ENCODE measurements at regions not wholly inside any gene's neighbourhood (a gene's known extent, or its start where the extent isn't known, plus 50 kb on each side); places are given as distances from the start of the nearest gene placed in this dataset.

DNA sequence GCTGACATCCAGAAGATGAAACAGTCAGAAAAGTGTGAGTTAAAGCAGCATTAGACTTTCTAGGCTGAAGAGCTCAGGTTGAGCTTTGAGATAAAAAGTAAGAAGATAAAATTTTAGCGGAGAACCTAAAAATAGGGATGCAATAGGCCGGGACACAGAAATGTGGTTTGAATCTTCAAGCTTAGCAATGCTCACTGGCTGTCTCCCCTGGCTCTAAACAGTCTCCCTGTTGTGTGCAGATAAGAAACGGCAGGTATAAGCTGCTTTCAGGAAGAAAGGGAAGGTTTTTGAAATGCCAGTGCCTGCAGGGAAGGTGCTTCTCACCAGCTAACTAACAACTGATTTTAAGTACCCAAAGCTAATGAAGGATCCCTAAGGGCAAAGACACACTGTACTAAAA, 718.7 kb upstream of the SGO1 start:
- no peaks in the 10 kb centered on the region for H3K9me3 Mint-ChIP-seq
- H3K27ac Mint-ChIP-seq (ENCODE audit: unreplicated experiment): no peak overlapping the region
- H3K36me3 Mint-ChIP-seq (ENCODE audit: low read depth): no peaks in the 10 kb centered on the region
- no peak overlapping the region for H3K4me3 Mint-ChIP-seq
- H3K27me3 Mint-ChIP-seq (ENCODE audit: low read depth): no peaks in the 10 kb centered on the region
- TF ChIP-seq, protein P1, sequence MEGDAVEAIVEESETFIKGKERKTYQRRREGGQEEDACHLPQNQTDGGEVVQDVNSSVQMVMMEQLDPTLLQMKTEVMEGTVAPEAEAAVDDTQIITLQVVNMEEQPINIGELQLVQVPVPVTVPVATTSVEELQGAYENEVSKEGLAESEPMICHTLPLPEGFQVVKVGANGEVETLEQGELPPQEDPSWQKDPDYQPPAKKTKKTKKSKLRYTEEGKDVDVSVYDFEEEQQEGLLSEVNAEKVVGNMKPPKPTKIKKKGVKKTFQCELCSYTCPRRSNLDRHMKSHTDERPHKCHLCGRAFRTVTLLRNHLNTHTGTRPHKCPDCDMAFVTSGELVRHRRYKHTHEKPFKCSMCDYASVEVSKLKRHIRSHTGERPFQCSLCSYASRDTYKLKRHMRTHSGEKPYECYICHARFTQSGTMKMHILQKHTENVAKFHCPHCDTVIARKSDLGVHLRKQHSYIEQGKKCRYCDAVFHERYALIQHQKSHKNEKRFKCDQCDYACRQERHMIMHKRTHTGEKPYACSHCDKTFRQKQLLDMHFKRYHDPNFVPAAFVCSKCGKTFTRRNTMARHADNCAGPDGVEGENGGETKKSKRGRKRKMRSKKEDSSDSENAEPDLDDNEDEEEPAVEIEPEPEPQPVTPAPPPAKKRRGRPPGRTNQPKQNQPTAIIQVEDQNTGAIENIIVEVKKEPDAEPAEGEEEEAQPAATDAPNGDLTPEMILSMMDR (conservative IDR thresholded peaks at IDR 0.05): no peak
- no peak for DNase-seq (ENCODE audit: low read depth, low spot score)
- no peaks in the 10 kb centered on the region for H3K4me1 Mint-ChIP-seq

DNA sequence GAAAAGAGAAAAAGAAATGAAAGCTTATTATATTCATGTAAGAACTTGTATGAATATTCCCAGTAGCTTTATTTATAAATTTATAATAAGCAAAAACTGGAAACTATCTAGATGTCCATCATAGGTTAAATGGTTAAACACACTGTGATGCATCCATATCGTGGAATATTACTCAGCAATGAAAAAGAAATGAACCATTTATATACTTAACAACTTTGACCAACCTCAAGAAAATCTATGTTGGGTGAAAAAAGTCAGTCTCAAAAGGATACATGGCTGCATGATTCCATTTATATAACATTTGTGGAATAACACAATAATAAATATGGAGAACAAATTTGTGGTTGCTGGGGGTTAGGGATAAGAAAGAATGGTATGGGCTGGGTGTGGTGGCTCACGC, 713.0 kb upstream of the SGO1 start:
- no peaks in the 10 kb centered on the region for H3K4me1 Mint-ChIP-seq
- H3K27me3 Mint-ChIP-seq (ENCODE audit: low read depth): no peaks in the 10 kb centered on the region
- DNase-seq (ENCODE audit: low read depth, low spot score): no peak
- TF ChIP-seq, protein P1 (conservative IDR thresholded peaks at IDR 0.05): no peak
- H3K4me3 Mint-ChIP-seq: no peak overlapping the region
- peaks cover 4% of the 10 kb centered on the region for H3K9me3 Mint-ChIP-seq
- no peak overlapping the region for H3K27ac Mint-ChIP-seq (ENCODE audit: unreplicated experiment)
- H3K36me3 Mint-ChIP-seq (ENCODE audit: low read depth): no peaks in the 10 kb centered on the region

DNA sequence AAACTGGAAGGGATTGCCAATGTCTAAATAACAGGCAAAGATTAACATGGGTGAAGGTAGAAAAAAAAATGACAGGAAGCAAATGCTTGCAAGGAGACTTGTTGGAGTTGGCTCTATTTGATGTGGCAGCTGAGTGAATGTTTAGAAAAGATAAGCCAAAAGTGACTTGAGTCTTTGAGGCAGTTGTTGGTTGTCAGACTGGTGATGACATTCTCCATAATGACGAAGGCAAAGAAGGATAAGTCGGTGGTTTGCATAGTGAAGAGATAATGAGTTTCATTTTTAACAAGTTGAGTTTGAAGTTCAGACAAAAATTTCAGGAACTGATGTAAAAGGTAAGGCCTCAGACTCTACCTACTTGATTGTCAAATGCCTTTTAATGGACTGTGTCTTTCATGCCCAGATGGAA, 704.1 kb upstream of the SGO1 start:
- no peaks in the 10 kb centered on the region for H3K27me3 Mint-ChIP-seq (ENCODE audit: low read depth)
- DNase-seq (ENCODE audit: low read depth, low spot score): no peak
- no peaks in the 10 kb centered on the region for H3K36me3 Mint-ChIP-seq (ENCODE audit: low read depth)
- TF ChIP-seq, protein P1 (conservative IDR thresholded peaks at IDR 0.05): no peak
- H3K27ac Mint-ChIP-seq (ENCODE audit: unreplicated experiment): no peak overlapping the region
- H3K4me1 Mint-ChIP-seq: no peaks in the 10 kb centered on the region
- no peak overlapping the region for H3K4me3 Mint-ChIP-seq
- peaks cover 2% of the 10 kb centered on the region for H3K9me3 Mint-ChIP-seq

DNA sequence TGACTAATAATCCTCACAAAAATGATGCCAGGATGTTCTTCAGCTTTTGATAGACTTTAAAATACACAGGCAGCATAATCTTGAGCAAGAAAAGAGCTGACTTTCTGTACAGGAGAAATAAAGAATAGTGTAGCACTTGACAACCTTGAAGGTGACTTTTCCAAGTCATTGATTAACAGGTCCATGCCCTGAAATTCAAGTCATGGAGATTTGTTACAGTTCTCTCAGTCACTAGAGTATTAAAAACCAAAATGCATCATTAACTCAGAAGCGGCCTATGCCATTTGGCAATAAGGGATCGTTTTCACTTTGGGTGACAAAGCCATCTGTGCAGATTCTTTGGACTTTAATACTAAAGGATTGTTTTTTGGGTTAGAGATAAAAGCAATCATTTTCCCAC, 692.7 kb upstream of the SGO1 start:
- Mint-ChIP-seq H3K27me3 (ENCODE audit: low read depth) (no peaks in the 10 kb centered on the region), H3K4me3 (no peak overlapping the region), H3K36me3 (ENCODE audit: low read depth) (no peaks in the 10 kb centered on the region), H3K27ac (ENCODE audit: unreplicated experiment) (no peak overlapping the region), H3K4me1 (no peaks in the 10 kb centered on the region), H3K9me3 (peaks cover 3% of the 10 kb centered on the region)
- TF ChIP-seq, protein P1 (conservative IDR thresholded peaks at IDR 0.05): no peak
- DNase-seq (ENCODE audit: low read depth, low spot score): no peak

GRCh38 chr3:20873235-20873634, 687.2 kb upstream of the SGO1 start:
- DNase-seq (ENCODE audit: low read depth, low spot score): no peak
- TF ChIP-seq, protein P1 (conservative IDR thresholded peaks at IDR 0.05): no peak
- no peak overlapping the region for H3K27ac Mint-ChIP-seq (ENCODE audit: unreplicated experiment)
- H3K27me3 Mint-ChIP-seq (ENCODE audit: low read depth): no peaks in the 10 kb centered on the region
- H3K9me3 Mint-ChIP-seq: peaks cover 12% of the 10 kb centered on the region
- H3K4me3 Mint-ChIP-seq: no peak overlapping the region
- no peaks in the 10 kb centered on the region for H3K36me3 Mint-ChIP-seq (ENCODE audit: low read depth)
- H3K4me1 Mint-ChIP-seq: no peaks in the 10 kb centered on the region

Data from neural crest cell (in vitro differentiated cells).